Dedifferentiated amniotic fluid mesenchymal stem cell (primary cell): ENCODE measurements at regions not wholly inside any gene's neighbourhood (a gene's known extent, or its start where the extent isn't known, plus 50 kb on each side); places are given as distances from the start of the nearest gene placed in this dataset.
"Not testable (repeated sequence)": the region's sequence is repeated elsewhere in the genome, so short reads cannot be mapped to it uniquely, and the experiment has no call there.

ENCODE experiments used
- DNase-seq: peaks from one replicate; pipeline ENCODE4 v3.0.0-alpha.2; 2016; ENCODE audit errors: extremely low spot score

DNA sequence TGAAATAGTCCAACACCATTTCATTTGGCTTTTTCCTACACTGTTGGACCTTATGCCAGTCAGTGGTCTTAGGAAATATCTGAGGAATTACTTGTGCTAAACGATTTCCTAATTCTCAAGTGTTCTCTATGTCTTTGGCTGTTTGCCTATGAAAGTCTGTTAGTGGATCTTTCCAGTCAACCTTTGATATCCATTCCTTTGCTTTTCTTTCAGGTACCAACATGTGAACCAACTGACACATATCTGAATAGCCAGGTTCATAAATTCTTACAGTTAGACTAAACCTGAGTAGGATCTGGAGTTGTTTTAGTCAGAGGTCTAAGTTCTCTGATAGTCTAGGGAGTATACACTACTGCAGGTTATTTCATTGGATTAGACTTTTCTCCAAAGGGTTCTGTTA, 343.5 kb upstream of the LRRC3B start:
- DNase-seq: no peak

- DNase-seq: no peak
Measured at GRCh38 chr3:26280517-26280916, 342.1 kb upstream of the LRRC3B start.

DNA sequence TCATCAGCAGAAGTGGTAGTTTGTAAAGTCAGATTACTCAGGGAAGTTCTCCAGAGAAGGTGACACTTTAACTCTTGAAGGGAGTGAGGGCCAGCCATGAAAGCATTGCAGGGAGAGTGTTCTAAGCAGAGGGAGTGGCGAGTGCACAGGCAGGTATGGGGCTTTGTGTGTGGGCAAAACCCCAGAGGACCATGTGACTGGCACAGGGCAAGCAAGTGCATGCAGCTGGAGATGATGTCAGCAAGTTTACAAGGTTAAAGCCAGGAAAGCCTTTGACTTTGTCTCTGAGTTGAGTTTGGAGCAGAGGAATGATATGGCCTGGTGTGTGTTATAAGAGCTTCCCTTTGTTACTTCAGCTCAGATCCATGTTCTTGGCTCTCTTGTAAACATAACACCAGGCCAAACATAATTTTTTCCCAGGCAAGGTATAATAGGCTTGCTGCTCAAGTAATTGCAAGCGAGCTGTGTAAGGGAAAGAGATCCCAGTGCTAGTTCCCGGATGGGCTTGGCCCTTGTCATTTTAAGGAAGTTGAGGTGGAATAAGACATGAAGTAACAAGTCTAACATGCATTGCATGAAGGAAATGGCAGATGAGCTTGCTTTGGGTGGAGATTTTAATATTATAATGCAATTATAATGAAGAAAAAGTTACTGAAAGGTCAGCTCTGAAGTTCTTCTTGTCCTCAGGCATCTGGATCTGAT, 341.1 kb upstream of the LRRC3B start:
- DNase-seq: no peak

GRCh38 chr3:26284503-26284902, 338.1 kb upstream of the LRRC3B start:
- not testable (repeated sequence) for DNase-seq

- DNase-seq: no peak
Measured at GRCh38 chr3:26291840-26292239, 330.7 kb upstream of the LRRC3B start.

- no peak for DNase-seq
Measured at GRCh38 chr3:26292780-26293179, 329.8 kb upstream of the LRRC3B start.

- DNase-seq: no peak
Measured at GRCh38 chr3:26293329-26293844, 329.2 kb upstream of the LRRC3B start.

DNA sequence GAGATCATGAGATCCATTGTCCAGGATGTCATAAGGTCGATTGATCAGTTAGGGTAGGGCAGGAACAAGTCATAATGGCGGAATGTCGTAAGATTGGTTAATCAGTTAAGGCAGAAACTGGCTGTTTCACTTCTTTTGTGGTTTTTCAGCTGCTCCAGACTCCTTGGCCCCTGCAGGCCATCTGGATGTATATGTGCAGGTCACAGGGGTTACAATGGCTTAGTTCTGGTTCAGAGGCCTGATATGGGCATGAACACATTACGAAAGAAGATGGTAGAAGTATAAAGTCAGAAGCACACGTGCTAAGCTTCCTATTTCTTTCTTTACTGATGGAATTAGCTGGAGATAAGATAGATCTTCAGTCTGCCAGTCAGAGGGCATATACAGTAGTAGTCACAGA, 315.4 kb upstream of the LRRC3B start:
- no peak for DNase-seq

- no peak for DNase-seq
Measured at GRCh38 chr3:26307787-26308186, 314.8 kb upstream of the LRRC3B start.

DNA sequence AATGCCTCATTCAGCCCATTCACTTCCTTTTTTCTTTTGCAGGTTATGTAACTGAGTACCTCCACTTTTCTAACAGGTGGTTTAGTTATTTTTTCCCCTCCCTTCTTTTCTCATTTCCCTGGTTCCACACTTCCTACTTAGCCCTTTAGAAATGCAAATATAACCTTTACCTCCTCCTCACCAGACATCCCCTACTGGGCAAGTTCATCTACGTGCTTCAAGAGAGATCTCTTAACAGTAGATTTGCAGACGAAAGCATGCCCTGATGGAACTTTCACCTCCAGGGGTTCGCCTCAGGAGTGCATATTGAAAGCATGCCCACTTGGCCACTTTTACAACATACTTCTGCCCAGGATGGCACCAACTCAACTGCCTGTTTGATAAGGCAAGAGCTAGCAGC, 314.1 kb upstream of the LRRC3B start:
- no peak for DNase-seq

GRCh38 chr3:26309536-26309935, 313.0 kb upstream of the LRRC3B start:
- not testable (repeated sequence) for DNase-seq

DNA sequence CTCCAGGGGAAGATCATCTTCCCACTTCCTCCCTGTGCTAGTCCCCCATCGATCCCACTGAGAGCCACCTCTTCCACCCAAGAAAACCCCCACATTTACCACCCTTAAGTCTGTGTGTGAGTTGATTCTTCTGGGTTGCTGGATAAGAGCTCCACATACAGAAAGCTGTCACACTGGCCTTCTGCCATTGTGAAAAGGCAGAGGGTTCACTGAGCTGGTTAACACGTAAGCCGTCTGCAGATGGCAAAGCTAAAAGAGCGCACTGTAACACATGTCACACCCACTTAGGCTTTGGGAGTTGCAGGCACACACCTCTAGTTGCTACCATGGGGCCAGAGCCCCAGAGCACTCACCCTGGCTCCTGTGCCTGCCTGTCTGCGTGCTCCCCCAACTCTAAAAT, 309.8 kb upstream of the LRRC3B start:
- DNase-seq: no peak

- DNase-seq: no peak
Measured at GRCh38 chr3:26316472-26316871, 306.1 kb upstream of the LRRC3B start.

GRCh38 chr3:26323741-26324140, 298.8 kb upstream of the LRRC3B start:
- not testable (repeated sequence) for DNase-seq

- no peak for DNase-seq
Measured at GRCh38 chr3:26340001-26340400, 282.6 kb upstream of the LRRC3B start.

DNA sequence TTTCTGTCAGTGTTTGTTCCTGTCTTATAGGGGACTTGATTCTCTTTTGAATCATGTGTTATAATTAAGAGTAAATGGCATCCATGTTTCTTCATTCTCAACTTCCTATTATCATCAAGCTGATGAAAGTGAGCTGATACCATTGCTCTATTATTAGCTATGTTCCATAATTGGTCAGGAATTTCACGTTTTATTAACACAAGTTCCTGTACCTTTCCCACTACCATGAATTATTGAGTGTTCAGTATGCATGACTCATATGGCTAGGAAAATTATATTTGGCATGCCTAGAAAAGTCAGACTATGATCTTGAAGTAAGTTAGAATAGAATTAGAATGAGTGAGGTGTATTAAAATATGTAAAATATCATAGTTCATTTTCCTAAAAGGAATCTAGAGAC, 278.9 kb upstream of the LRRC3B start:
- DNase-seq: no peak

GRCh38 chr3:26345613-26346012, 277.0 kb upstream of the LRRC3B start:
- DNase-seq: no peak

DNA sequence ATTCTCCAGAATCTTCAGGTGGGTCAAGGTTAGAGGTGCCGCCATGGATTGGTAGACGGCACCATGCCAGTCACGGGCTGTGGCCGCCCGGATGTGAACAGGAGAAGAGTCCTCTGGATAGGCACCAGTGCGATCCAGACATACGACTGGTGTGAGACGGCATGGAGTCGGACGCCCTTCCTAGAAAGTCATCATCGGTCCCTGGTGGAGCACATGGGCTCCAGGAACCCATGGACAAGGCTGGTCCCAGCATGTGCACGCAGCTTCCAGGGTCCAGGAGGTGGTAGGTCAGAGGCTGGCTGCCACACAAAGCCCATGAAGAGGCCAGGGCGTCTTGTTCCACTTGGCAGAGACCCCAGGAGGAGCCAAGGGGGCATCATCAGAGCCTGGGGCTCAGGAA, 276.1 kb upstream of the LRRC3B start:
- no peak for DNase-seq

- no peak for DNase-seq
Measured at GRCh38 chr3:26347150-26347549, 275.4 kb upstream of the LRRC3B start.

DNA sequence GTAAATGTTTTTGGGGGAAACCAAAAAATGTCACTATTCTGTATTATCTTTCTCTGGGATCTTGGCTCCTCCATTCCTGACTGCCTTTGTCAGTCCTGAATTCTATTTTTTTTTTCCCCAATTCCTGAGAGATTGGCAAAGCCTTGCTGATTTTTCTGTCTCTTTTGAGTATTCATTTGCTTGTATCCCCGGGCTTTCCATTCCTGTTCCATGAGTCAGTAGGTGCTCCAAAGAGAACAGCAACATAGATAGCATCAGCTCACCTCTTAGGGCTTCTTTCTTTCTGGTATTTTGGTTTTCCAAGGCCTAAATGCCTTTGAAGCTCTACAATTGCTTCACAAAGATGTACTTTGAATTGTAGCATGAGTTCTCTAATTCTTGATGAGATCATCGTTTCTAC, 271.7 kb upstream of the LRRC3B start:
- DNase-seq: no peak

- DNase-seq: no peak
Measured at GRCh38 chr3:26353097-26353496, 269.5 kb upstream of the LRRC3B start.

GRCh38 chr3:26358405-26358804, 264.2 kb upstream of the LRRC3B start:
- DNase-seq: no peak

GRCh38 chr3:26365706-26366105, 256.9 kb upstream of the LRRC3B start:
- DNase-seq: no peak

DNA sequence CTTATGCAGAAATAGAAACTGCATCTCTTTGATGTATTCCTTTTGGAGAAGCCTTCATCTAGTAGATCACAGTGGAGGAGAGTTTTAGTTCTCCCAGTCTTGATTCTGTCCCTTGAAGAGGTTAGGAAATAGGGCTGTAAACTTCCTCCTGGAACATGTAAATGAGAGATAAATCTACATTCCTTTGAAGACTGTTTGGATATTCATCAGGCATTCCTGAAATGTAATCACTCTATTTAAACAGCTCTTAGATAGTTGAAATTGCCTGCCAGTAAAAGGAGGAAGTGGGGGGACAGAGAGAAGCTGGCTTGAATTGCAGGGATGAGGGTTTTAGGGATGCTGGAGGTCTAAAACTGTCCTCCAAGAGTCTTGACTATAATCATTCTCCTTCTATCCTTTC, 254.3 kb upstream of the LRRC3B start:
- no peak for DNase-seq
